Smooth muscle cell (in vitro differentiated cells): ENCODE measurements at regions not wholly inside any gene's neighbourhood (a gene's known extent, or its start where the extent isn't known, plus 50 kb on each side); places are given as distances from the start of the nearest gene placed in this dataset.

Source experiments
- DNase-seq: peaks from one replicate; lab custom pipeline; 2025; ENCODE audit not compliant: unreplicated experiment; lab: John Stamatoyannopoulos, UW
- H2AFZ ChIP-seq: fragments of 200-600 bp; sonication (generic); 2 replicates; pipeline ENCODE4 v1.6.0; 2016; ENCODE audit warnings: antibody characterized with exemption, low read depth, mild to moderate bottlenecking
- H3F3A ChIP-seq: fragments of 200-600 bp; sonication (generic); 2 replicates; pipeline ENCODE4 v1.6.0; 2017; ENCODE audit warnings: antibody characterized with exemption, low read depth
- H3K27ac ChIP-seq: fragments of 200-600 bp; sonication (generic); 2 replicates; pipeline ENCODE4 v1.5.1; 2016; ENCODE audit warnings: low read depth, mild to moderate bottlenecking
- H3K27me3 ChIP-seq: fragments of 200-600 bp; sonication (generic); 2 replicates; pipeline ENCODE4 v1.6.1; 2016; ENCODE audit warnings: low read depth, mild to moderate bottlenecking
- H3K36me3 ChIP-seq: fragments of 200-600 bp; sonication (generic); 2 replicates; pipeline ENCODE4 v1.5.1; 2016; ENCODE audit warnings: low read depth
- H3K4me1 ChIP-seq: fragments of 200-600 bp; sonication (generic); 2 replicates; pipeline ENCODE4 v1.5.1; 2016; ENCODE audit warnings: low read depth
- H3K4me2 ChIP-seq: fragments of 200-600 bp; sonication (generic); 2 replicates; pipeline ENCODE4 v1.6.0; 2016; ENCODE audit warnings: mild to moderate bottlenecking
- H3K4me3 ChIP-seq: fragments of 200-600 bp; sonication (generic); 2 replicates; pipeline ENCODE4 v1.5.1; 2016; ENCODE audit warnings: mild to moderate bottlenecking
- H3K79me2 ChIP-seq: fragments of 200-600 bp; sonication (generic); 2 replicates; pipeline ENCODE4 v1.6.0; 2016; ENCODE audit warnings: low read depth, mild to moderate bottlenecking
- H3K9ac ChIP-seq: fragments of 200-600 bp; sonication (generic); 2 replicates; pipeline ENCODE4 v1.6.0; 2016; ENCODE audit warnings: low read depth
- H3K9me3 ChIP-seq: fragments of 200-600 bp; sonication (generic); replicated peaks from 2 replicates; pipeline ENCODE4 v1.5.1; 2016; ENCODE audit warnings: low read depth
- H4K20me1 ChIP-seq: fragments of 200-600 bp; sonication (generic); 2 replicates; pipeline ENCODE4 v1.6.0; 2016; ENCODE audit warnings: low read depth
- WGBS: methylation state at CpG from one replicate; pipeline ENCODE4 v1.1.7; 2016; ENCODE audit warnings: low lambda C conversion rate; 5-methylcytosine and 5-hydroxymethylcytosine counted together
- TF ChIP-seq, protein P1 (sequence below): fragments of 200-600 bp; sonication (generic); IDR thresholded peaks from 2 replicates; pipeline ENCODE4 v1.5.1; 2017; ENCODE audit warnings: borderline replicate concordance, mild to moderate bottlenecking, antibody characterized with exemption; ENCODE audit not compliant: insufficient read depth, poor library complexity, severe bottlenecking

DNA sequence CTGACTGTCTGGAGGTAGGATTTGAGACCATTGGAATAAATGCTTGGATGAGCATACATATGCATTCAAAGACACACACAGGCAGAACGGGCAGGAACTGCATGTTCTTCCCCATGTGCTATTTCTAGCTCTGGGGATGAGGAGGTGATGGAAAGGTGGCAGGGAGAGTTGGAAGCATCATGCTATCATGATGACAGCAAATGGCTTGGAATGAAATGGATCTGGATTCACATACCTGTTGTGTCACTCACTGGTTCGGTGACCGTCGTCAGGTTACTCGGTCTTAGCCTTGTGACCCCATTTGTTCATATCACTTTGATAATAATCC, 627.9 kb upstream of the KIRREL3 start:
- Histone ChIP-seq H3K36me3 (no peaks in the 10 kb centered on the region), H3K4me3 (no peak overlapping the region), H3K9me3 (no peaks in the 10 kb centered on the region), H3K27me3 (no peaks in the 10 kb centered on the region), H3F3A (no peaks in the 10 kb centered on the region), H2AFZ (no peak overlapping the region), H3K9ac (no peak overlapping the region), H3K27ac (no peak overlapping the region), H4K20me1 (no peaks in the 10 kb centered on the region), H3K79me2 (no peaks in the 10 kb centered on the region), H3K4me1 (no peaks in the 10 kb centered on the region), H3K4me2 (no peak overlapping the region)
- DNase-seq, result no peak
- TF ChIP-seq, protein P1, sequence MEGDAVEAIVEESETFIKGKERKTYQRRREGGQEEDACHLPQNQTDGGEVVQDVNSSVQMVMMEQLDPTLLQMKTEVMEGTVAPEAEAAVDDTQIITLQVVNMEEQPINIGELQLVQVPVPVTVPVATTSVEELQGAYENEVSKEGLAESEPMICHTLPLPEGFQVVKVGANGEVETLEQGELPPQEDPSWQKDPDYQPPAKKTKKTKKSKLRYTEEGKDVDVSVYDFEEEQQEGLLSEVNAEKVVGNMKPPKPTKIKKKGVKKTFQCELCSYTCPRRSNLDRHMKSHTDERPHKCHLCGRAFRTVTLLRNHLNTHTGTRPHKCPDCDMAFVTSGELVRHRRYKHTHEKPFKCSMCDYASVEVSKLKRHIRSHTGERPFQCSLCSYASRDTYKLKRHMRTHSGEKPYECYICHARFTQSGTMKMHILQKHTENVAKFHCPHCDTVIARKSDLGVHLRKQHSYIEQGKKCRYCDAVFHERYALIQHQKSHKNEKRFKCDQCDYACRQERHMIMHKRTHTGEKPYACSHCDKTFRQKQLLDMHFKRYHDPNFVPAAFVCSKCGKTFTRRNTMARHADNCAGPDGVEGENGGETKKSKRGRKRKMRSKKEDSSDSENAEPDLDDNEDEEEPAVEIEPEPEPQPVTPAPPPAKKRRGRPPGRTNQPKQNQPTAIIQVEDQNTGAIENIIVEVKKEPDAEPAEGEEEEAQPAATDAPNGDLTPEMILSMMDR, result no peak
- 95% methylated on average over 5 of the region's 5 CpGs for WGBS

- 76% methylated on average over 12 of the region's 12 CpGs for WGBS
- Histone ChIP-seq H3F3A (no peaks in the 10 kb centered on the region), H3K27me3 (no peaks in the 10 kb centered on the region), H3K79me2 (no peaks in the 10 kb centered on the region), H3K9me3 (no peaks in the 10 kb centered on the region), H4K20me1 (no peaks in the 10 kb centered on the region), H2AFZ (no peak overlapping the region), H3K27ac (no peak overlapping the region), H3K4me3 (no peak overlapping the region), H3K4me2 (no peak overlapping the region), H3K36me3 (no peaks in the 10 kb centered on the region), H3K9ac (no peak overlapping the region), H3K4me1 (no peaks in the 10 kb centered on the region)
- DNase-seq, result no peak
- TF ChIP-seq, protein P1, result no peak
Measured at GRCh38 chr11:127627629-127628457, 627.3 kb upstream of the KIRREL3 start.

DNA sequence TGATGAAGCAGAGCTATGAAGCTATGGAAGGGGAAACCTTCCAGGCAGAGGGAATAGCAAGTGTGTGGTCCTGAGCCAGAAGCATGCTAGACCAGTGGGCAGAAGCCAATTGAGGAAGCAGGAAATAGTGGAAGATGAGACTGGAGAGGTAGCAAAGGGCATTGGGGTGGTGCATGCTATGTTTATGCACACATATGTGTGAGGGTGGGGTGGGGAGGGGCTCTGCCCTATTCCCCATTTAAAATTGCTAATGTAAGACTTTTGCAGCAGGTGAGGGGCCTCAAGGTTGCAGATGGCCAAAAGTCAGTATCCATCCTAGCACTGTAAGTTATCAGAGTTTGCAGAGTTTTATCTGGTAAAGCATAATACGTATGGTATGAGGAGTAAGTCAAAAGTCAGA, 626.6 kb upstream of the KIRREL3 start:
- WGBS, result 85% methylated on average over 1 of the region's 1 CpG
- TF ChIP-seq, protein P1, result no peak
- H3F3A ChIP-seq, result no peaks in the 10 kb centered on the region
- no peak overlapping the region for H3K4me2 ChIP-seq
- H3K4me1 ChIP-seq, result no peaks in the 10 kb centered on the region
- H3K36me3 ChIP-seq, result no peaks in the 10 kb centered on the region
- no peaks in the 10 kb centered on the region for H3K79me2 ChIP-seq
- no peaks in the 10 kb centered on the region for H4K20me1 ChIP-seq
- no peak overlapping the region for H3K4me3 ChIP-seq
- H3K9me3 ChIP-seq, result no peaks in the 10 kb centered on the region
- H2AFZ ChIP-seq, result no peak overlapping the region
- no peaks in the 10 kb centered on the region for H3K27me3 ChIP-seq
- H3K9ac ChIP-seq, result no peak overlapping the region
- no peak overlapping the region for H3K27ac ChIP-seq
- DNase-seq, result no peak

- no peak overlapping the region for H3K27ac ChIP-seq
- TF ChIP-seq, protein P1, result no peak
- WGBS, result 25% methylated on average over 3 of the region's 3 CpGs
- DNase-seq, result no peak
- no peak overlapping the region for H3K4me2 ChIP-seq
- no peaks in the 10 kb centered on the region for H3K4me1 ChIP-seq
- H3K9me3 ChIP-seq, result no peaks in the 10 kb centered on the region
- H3K4me3 ChIP-seq, result no peak overlapping the region
- no peaks in the 10 kb centered on the region for H3K27me3 ChIP-seq
- H3K9ac ChIP-seq, result no peak overlapping the region
- H3K79me2 ChIP-seq, result no peaks in the 10 kb centered on the region
- no peaks in the 10 kb centered on the region for H4K20me1 ChIP-seq
- H3F3A ChIP-seq, result no peaks in the 10 kb centered on the region
- H3K36me3 ChIP-seq, result no peaks in the 10 kb centered on the region
- H2AFZ ChIP-seq, result no peak overlapping the region
Measured at GRCh38 chr11:127625402-127625801, 624.8 kb upstream of the KIRREL3 start.
